A673 (cell line): ENCODE measurements at regions not wholly inside any gene's neighbourhood (a gene's known extent, or its start where the extent isn't known, plus 50 kb on each side); places are given as distances from the start of the nearest gene placed in this dataset.

Experiments
- BruUV-seq: library from RNA; stranded (reverse); fragments of 400-500 nt; replicated peaks from 2 replicates; lab custom pipeline; 2021; lab: Mats Ljungman, UMichigan
- CTCF ChIA-PET: fragments of 300-600 bp; sonication (Branson Sonifier 250); formaldehyde crosslinking; loops from one replicate; lab custom pipeline; 2022; ENCODE audit warnings: antibody characterized with exemption; lab: Charles Lee
- POLR2A ChIA-PET: fragments of 300-600 bp; sonication (Branson Sonifier 250); formaldehyde crosslinking; loops from one replicate; lab custom pipeline; 2022; ENCODE audit warnings: antibody characterized with exemption; ENCODE audit not compliant: low non-redundant PET; lab: Charles Lee
- DNase-seq: peaks from one replicate; pipeline ENCODE4 v3.0.0-alpha.2; 2015; ENCODE audit warnings: low spot score
- H3K27ac ChIP-seq: fragments of 200-600 bp; sonication (generic); 2 replicates; pipeline ENCODE4 v1.5.1; 2016; ENCODE audit warnings: mixed run types, low read depth, mild to moderate bottlenecking, mixed read lengths, antibody characterized with exemption, low read length; ENCODE audit not compliant: poor library complexity, severe bottlenecking
- H3K27me3 ChIP-seq: fragments of 200-600 bp; sonication (generic); replicated peaks from 2 replicates; pipeline ENCODE4 v1.6.1; 2017; ENCODE audit warnings: mixed run types, low read depth, mild to moderate bottlenecking, mixed read lengths, antibody characterized with exemption, low read length; ENCODE audit not compliant: insufficient read depth, poor library complexity
- H3K36me3 ChIP-seq: fragments of 200-600 bp; sonication (generic); 2 replicates; pipeline ENCODE4 v1.6.1; 2016; ENCODE audit warnings: mixed run types, mild to moderate bottlenecking, mixed read lengths, antibody characterized with exemption, low read length; ENCODE audit not compliant: insufficient read depth, poor library complexity, severe bottlenecking
- H3K4me1 ChIP-seq: fragments of 200-600 bp; sonication (generic); 2 replicates; pipeline ENCODE4 v1.6.1; 2017; ENCODE audit warnings: mixed run types, mild to moderate bottlenecking, mixed read lengths, antibody characterized with exemption, low read length; ENCODE audit not compliant: insufficient read depth, poor library complexity, severe bottlenecking
- H3K4me3 ChIP-seq: fragments of 200-600 bp; sonication (generic); 2 replicates; pipeline ENCODE4 v1.5.1; 2016; ENCODE audit warnings: low read depth, mixed run types, mild to moderate bottlenecking, mixed read lengths, low read length; ENCODE audit not compliant: poor library complexity, severe bottlenecking
- H3K9me3 ChIP-seq: fragments of 200-600 bp; sonication (generic); 2 replicates; pipeline ENCODE4 v1.6.1; 2016; ENCODE audit warnings: mixed run types, low read depth, mild to moderate bottlenecking, mixed read lengths, antibody characterized with exemption, low read length; ENCODE audit not compliant: poor library complexity, severe bottlenecking
- CTCF ChIP-seq: fragments of 300-800, 200-600 bp; sonication (generic); conservative IDR thresholded peaks from 2 replicates; pipeline ENCODE4 v1.5.1; 2017; ENCODE audit warnings: low read depth, mild to moderate bottlenecking, antibody characterized with exemption, low read length, moderate library complexity, mixed read lengths
- EZH2 ChIP-seq: fragments of 200-600 bp; sonication (generic); IDR thresholded peaks from 2 replicates; pipeline ENCODE4 v1.6.1; 2017; ENCODE audit warnings: borderline replicate concordance, low read depth, mild to moderate bottlenecking, mixed read lengths, antibody characterized with exemption, low read length; ENCODE audit not compliant: poor library complexity, severe bottlenecking
- intact Hi-C: fragments of 100-400 bp; cut with micrococcal nuclease; formaldehyde crosslinking; loops from one replicate; pipeline ENCODE4 v1.10.0; 2022; ENCODE audit not compliant: unreplicated experiment

GRCh38 chr6:82436740-82437139 lies 73.1 kb downstream of the TPBG start:
- DNase-seq = no peak
- Histone ChIP-seq H3K27me3 (no peaks in the 10 kb centered on the region), H3K4me1 (peaks cover 17% of the 10 kb centered on the region), H3K36me3 (no peaks in the 10 kb centered on the region), H3K4me3 (no peak overlapping the region), H3K27ac (no peak overlapping the region), H3K9me3 (no peaks in the 10 kb centered on the region)
- ChIA-PET CTCF (no interaction called here), POLR2A (no interaction called here)
- BruUV-seq = no TSS peak
- intact Hi-C loops = no loop called here
- no peak for TF ChIP-seq CTCF
- TF ChIP-seq EZH2 = no peak

- peaks cover 27% of the 10 kb centered on the region for H3K4me1 ChIP-seq
- H3K9me3 ChIP-seq = no peaks in the 10 kb centered on the region
- no peaks in the 10 kb centered on the region for H3K27me3 ChIP-seq
- H3K27ac ChIP-seq = no peak overlapping the region
- intact Hi-C loops = no loop called here
- no peak for TF ChIP-seq CTCF
- no peak for TF ChIP-seq EZH2
- no peaks in the 10 kb centered on the region for H3K36me3 ChIP-seq
- POLR2A ChIA-PET = interaction anchor here (0.5 kb wide), 1 partner anchor 34 kb away, joined by 3 read pairs; no protein-coding TSS in a partner anchor
- CTCF ChIA-PET = no interaction called here
- BruUV-seq = no TSS peak
- DNase-seq = no peak
- H3K4me3 ChIP-seq = no peak overlapping the region
Measured at GRCh38 chr6:82437701-82438100, 74.1 kb downstream of the TPBG start.

GRCh38 chr6:82441047-82441855 lies 77.6 kb downstream of the TPBG start:
- BruUV-seq = no TSS peak
- Histone ChIP-seq H3K9me3 (no peaks in the 10 kb centered on the region), H3K27ac (peak overlapping the region; percentile 78), H3K4me3 (peak overlapping the region; percentile 9), H3K27me3 (no peaks in the 10 kb centered on the region), H3K4me1 (peaks cover 30% of the 10 kb centered on the region), H3K36me3 (no peaks in the 10 kb centered on the region)
- intact Hi-C loops = loop anchor here (1.0 to 5.0 kb wide), 2 partner anchors 169 to 248 kb away; no protein-coding TSS in a partner anchor
- DNase-seq = peak; percentile 94
- ChIA-PET CTCF (no interaction called here), POLR2A (interaction anchor here (0.5 kb wide), 1 partner anchor 527 kb away, joined by 3 read pairs; no protein-coding TSS in a partner anchor)
- TF ChIP-seq EZH2 (no peak), CTCF (no peak)
